ENCODE measurements at regions not wholly inside any gene's neighbourhood (a gene's known extent, or its start where the extent isn't known, plus 50 kb on each side); places are given as distances from the start of the nearest gene placed in this dataset.
"Not testable (repeated sequence)": the region's sequence is repeated elsewhere in the genome, so short reads cannot be mapped to it uniquely, and the experiment has no call there.

GRCh38 chr3:192064959-192065358 lies 604.0 kb downstream of the PYDC2 start:
- H3K27ac ChIP-seq: no peak overlapping the region
- TF ChIP-seq ZFX (IDR thresholded peaks at IDR 0.05): no peak
- no peak for TF ChIP-seq CTCF (conservative IDR thresholded peaks at IDR 0.05)

GRCh38 chr3:192066253-192066652 lies 605.3 kb downstream of the PYDC2 start:
- H3K27ac ChIP-seq: not testable (repeated sequence)

- no peak overlapping the region for H3K27ac ChIP-seq
- no peak for TF ChIP-seq CTCF (conservative IDR thresholded peaks at IDR 0.05)
- TF ChIP-seq ZFX (IDR thresholded peaks at IDR 0.05): no peak
Observed at GRCh38 chr3:192068464-192069254, 607.7 kb downstream of the PYDC2 start.

- TF ChIP-seq CTCF (conservative IDR thresholded peaks at IDR 0.05) (no peak), ZFX (IDR thresholded peaks at IDR 0.05) (no peak)
- no peak overlapping the region for H3K27ac ChIP-seq
Observed at GRCh38 chr3:192077795-192078497, 617.0 kb downstream of the PYDC2 start.

- no peak overlapping the region for H3K27ac ChIP-seq
- TF ChIP-seq ZFX (IDR thresholded peaks at IDR 0.05) (no peak), CTCF (conservative IDR thresholded peaks at IDR 0.05) (no peak)
Observed at GRCh38 chr3:192079098-192079497, 618.1 kb downstream of the PYDC2 start.

GRCh38 chr3:192080336-192080735 lies 619.4 kb downstream of the PYDC2 start:
- no peak for TF ChIP-seq CTCF (conservative IDR thresholded peaks at IDR 0.05)
- TF ChIP-seq ZFX (IDR thresholded peaks at IDR 0.05): no peak
- no peak overlapping the region for H3K27ac ChIP-seq

GRCh38 chr3:192082730-192083660 lies 622.0 kb downstream of the PYDC2 start:
- TF ChIP-seq ZFX (IDR thresholded peaks at IDR 0.05) (no peak), CTCF (conservative IDR thresholded peaks at IDR 0.05) (no peak)

More at GRCh38 chr3:192082730-192083660, 622.0 kb downstream of the PYDC2 start:
- H3K27ac ChIP-seq: no peak overlapping the region
